ENCODE measurements at regions not wholly inside any gene's neighbourhood (a gene's known extent, or its start where the extent isn't known, plus 50 kb on each side); places are given as distances from the start of the nearest gene placed in this dataset.
"Not testable (repeated sequence)": the region's sequence is repeated elsewhere in the genome, so short reads cannot be mapped to it uniquely, and the experiment has no call there.

DNA sequence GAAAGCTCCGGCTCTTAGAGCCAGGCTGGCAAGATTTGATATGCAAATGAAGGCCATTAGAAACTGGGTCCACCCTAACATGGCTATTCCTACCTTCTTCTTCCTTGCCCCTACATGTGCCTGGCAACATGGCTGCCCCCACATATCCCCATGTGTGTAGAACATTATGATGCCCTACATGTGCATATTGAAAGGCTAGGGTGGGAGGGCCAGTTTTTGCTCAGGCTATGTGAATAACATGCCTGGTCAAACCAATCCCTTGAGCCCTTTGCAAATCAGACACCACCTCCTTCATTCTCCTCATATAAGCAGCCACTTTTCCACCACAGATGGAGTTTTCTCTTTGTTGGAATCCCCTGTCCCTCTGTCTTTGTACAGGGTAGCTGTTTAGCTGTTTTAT lies 303.4 kb downstream of the RPIA start:
- not testable (repeated sequence) for H3K4me3 ChIP-seq (ENCODE audit: control insufficient read depth, low read depth, low read length); DNase-seq (ENCODE audit: low read depth)

DNA sequence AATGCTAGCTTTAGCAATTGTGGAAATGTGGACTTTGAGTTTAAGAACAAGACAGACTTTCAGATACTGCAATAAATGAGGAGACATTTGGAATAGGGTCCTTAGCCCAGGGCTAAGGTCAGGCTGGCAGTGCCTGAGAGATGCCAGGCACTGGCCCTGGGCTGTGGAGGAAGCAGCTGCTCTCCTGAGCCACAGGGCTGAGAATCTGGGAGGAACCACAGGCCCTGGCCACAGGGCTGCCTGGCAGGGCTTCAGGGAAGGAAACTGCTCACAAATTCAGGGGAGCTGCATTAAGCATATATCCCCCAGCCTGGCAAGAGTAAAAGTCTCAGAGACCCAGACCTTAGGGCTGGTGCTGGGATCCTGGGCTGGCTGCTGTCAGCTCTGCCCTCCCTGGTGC lies 305.1 kb downstream of the RPIA start:
- not testable (repeated sequence) for DNase-seq (ENCODE audit: low read depth); H3K4me3 ChIP-seq (ENCODE audit: control insufficient read depth, low read depth, low read length)

DNA sequence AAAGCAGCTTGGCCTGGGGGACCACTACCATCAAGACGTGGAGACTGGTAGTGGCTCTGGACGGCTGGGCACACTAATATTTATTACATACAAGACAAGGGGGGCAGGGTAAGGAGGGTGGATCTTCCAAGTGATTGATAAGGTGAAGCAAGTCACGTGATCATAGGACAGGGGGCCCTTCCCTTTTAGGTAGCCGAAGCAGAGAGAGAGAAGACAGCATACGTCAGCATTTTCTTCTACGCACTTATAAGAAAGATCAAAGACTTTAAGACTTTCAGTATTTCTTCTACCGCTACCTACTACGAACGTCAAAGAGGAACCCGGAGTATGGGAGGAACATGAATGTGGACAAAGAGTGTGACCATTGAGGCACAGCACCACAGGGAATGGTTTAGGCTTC lies 307.9 kb downstream of the RPIA start:
- no peak for DNase-seq (ENCODE audit: low read depth)
- no peak overlapping the region for H3K4me3 ChIP-seq (ENCODE audit: control insufficient read depth, low read depth, low read length)
- TF ChIP-seq, protein P1, sequence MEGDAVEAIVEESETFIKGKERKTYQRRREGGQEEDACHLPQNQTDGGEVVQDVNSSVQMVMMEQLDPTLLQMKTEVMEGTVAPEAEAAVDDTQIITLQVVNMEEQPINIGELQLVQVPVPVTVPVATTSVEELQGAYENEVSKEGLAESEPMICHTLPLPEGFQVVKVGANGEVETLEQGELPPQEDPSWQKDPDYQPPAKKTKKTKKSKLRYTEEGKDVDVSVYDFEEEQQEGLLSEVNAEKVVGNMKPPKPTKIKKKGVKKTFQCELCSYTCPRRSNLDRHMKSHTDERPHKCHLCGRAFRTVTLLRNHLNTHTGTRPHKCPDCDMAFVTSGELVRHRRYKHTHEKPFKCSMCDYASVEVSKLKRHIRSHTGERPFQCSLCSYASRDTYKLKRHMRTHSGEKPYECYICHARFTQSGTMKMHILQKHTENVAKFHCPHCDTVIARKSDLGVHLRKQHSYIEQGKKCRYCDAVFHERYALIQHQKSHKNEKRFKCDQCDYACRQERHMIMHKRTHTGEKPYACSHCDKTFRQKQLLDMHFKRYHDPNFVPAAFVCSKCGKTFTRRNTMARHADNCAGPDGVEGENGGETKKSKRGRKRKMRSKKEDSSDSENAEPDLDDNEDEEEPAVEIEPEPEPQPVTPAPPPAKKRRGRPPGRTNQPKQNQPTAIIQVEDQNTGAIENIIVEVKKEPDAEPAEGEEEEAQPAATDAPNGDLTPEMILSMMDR (conservative IDR thresholded peaks at IDR 0.05; ENCODE audit: control insufficient read depth, insufficient read depth, low read depth, low read length): no peak

DNA sequence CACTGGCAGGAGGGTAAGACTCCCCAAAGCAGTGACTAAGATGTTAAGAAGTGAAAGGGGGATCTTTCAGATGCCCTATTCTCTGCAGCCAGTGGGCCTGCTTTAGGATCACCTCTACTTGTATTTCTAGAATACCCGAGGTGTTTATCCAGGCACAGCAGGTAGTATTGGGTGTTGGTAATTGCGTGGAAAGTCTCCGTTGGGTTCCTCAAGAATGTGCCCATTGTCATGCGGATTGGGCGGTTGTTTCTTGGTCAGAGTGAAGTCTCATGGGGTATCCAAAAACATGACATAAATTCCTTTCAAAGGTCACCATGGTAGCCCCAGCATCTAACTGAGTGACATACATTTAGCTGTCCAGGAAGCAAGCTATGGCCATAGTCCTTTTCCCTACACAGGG lies 308.8 kb downstream of the RPIA start:
- no peak overlapping the region for H3K4me3 ChIP-seq (ENCODE audit: control insufficient read depth, low read depth, low read length)
- TF ChIP-seq, protein P1 (conservative IDR thresholded peaks at IDR 0.05; ENCODE audit: control insufficient read depth, insufficient read depth, low read depth, low read length): no peak
- DNase-seq (ENCODE audit: low read depth): no peak

DNA sequence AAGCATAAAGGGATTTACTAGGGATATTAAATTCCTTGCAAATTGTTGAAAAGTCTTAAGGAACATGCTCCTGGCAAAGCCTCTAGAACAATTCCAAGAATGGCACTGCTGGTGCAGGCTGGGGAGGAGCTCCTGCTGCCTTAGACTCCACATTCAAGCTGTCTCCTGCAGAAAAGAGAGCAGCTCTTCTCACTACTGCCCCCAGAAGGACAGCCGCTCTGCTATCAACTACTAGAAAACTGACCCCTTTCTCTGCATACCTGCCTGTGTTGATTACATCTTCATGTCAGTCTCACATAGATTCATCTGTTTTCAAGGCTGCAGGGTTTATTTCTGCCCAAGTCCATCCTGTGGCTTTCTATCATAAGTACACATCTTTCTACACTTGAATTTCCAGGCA lies 312.8 kb downstream of the RPIA start:
- not testable (repeated sequence) for DNase-seq (ENCODE audit: low read depth); H3K4me3 ChIP-seq (ENCODE audit: control insufficient read depth, low read depth, low read length)

DNA sequence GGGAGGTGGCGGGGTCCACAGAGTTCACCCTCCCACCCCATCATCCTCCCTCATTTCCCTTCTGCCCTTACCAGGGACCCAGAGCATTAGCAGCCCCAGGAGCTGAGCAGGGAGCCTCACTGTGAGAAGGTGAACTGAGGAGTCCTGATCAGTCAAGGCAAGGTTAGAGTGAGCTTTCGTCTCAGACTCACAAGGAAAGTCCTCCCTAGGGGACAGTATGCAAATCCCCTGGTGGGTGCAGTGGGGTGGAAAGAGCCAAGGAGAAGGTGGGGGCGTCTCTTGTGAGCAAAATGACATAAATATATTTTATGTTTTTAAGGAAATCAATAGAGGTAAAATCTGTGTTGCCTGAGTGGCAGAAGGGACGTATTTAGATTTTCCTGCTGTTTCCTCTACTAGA lies 329.1 kb downstream of the RPIA start:
- H3K4me3 ChIP-seq (ENCODE audit: control insufficient read depth, low read depth, low read length); DNase-seq (ENCODE audit: low read depth): not testable (repeated sequence)

DNA sequence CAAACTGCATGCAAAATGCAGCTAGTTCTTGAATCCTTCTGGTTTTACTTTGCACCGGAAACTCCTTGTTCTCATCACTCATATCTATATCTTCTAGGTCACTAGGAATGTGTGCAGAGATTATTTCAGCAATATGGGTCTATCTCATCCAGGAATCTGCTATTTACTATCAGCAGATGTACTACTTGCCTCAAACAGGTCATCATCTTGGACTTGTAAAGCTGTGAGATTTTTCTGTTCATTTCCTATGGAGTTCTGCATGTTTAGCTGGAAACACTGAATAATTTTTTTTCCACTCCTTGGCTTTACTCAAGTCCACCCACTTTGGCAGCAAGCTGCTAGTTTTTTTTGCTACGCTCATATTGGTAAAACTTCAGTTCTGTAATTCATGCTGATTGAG lies 334.8 kb downstream of the RPIA start:
- H3K4me3 ChIP-seq (ENCODE audit: control insufficient read depth, low read depth, low read length); DNase-seq (ENCODE audit: low read depth): not testable (repeated sequence)

DNA sequence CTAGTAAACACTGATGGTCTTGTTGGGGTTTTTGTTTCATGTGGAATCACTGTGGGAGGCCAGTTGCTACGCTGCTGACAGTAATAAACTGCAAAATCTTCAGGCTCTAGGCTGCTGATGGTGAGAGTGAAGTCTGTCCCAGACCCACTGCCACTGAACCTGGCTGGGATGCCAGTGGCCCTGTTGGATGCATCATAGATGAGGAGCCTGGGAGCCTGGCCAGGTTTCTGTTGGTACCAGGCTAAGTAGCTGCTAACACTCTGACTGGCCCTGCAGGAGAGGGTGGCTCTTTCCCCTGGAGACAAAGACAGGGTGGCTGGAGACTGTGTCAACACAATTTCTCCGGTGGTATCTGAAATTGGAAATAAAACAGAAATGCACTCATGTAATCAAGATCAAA lies 335.6 kb downstream of the RPIA start:
- not testable (repeated sequence) for H3K4me3 ChIP-seq (ENCODE audit: control insufficient read depth, low read depth, low read length); DNase-seq (ENCODE audit: low read depth)

DNA sequence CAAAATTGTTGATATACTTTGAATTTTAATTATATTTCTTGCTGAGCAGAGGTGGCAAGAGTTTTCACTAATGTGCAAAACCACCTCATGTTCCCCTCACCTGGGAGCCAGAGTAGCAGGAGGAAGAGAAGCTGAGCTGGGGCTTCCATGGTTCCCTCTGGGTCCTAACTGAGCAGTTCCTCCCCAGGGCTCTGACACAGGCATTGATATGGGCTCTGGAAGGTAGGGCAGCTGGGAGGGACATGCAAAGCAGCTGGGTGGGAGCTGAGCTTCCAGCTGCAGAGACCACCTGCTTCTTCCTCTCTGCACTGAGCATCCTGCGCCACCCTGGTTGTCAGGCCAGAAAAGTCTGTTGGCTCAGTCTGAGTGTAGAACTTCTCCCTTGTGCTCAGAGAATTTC lies 336.1 kb downstream of the RPIA start:
- H3K4me3 ChIP-seq (ENCODE audit: control insufficient read depth, low read depth, low read length); DNase-seq (ENCODE audit: low read depth): not testable (repeated sequence)

DNA sequence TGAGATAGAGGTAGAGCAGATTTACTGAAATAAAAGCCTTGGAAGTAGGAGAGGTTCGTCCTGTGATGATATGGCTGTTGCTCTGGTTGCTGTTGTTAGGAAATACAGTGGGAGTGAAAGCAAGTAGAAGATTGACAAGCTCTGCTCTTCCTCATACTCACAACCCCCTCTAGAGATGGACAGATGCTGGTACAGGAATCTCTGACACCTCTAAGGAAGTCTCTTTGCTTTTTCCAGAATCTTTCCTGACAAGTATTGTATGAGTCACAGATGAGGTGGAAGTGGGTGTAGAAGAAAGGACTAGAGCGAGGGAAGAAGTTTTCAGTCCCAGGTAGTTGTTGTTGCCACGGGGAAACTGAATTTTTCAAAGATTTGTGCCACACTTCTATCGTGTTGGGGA lies 337.8 kb downstream of the RPIA start:
- H3K4me3 ChIP-seq (ENCODE audit: control insufficient read depth, low read depth, low read length); DNase-seq (ENCODE audit: low read depth): not testable (repeated sequence)

DNA sequence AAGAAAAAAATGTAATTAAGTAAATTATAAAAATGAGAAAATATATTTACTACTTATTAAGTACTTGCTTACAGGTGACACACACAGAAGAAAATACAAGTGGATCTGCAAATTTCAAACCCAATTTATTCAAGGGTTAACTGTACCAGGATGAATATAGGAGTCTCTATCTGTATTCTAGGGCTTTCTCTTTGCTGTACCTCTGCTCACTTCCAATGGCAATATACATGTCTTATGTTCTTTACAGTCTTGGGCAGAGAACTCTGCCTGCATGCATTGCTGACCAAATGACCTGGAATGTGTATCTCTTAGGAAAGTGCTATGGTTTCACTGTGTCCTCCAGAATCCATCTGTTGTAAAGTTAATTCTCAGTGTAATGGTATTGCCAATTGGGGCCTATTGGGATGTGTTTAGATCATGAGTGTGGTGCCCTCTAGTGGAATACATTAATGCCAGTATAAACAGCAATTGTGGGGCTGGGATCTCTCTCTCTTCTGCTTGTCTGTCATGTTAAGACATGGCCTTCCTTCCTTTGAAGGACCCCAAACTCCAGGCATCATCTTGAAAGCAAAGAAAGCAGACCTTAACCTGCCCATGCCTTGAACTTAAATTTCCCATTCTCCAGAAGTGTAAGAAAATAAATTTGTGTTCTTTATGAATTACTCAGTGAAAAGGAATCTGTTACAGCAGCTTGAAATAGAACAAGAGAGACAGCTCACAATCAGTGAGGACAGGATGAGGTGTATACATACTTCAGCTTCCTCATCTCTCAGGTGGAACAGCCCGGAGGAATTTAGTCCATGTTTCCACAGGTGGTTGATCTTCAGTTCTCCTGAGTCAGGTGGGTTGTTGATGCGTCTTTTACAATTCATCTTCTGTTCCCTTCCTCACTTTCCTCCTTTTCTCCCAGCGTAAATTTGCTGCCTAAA lies 356.9 kb downstream of the RPIA start:
- DNase-seq (ENCODE audit: low read depth): peak; percentile 41
- TF ChIP-seq, protein P1 (conservative IDR thresholded peaks at IDR 0.05; ENCODE audit: control insufficient read depth, insufficient read depth, low read depth, low read length): peak; percentile 53
- not testable (repeated sequence) for H3K4me3 ChIP-seq (ENCODE audit: control insufficient read depth, low read depth, low read length)

DNA sequence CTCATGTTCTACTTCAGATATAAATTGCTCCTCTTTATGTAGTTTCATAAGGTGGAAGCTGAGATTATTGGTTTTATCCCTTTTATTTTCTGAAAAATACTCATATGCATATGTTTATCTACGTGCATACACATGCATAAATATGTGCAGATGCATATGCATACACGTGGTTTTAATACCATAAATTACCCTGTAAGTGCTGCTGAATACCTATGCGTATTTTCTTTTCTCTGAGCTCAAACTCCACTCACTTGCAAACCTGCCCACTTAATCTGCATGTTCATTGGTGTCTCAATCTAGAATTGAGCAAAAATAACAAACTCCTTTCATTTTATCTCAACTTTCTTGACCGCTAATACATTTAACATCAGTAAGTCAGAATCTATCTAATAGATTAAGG lies 367.1 kb downstream of the RPIA start:
- not testable (repeated sequence) for H3K4me3 ChIP-seq (ENCODE audit: control insufficient read depth, low read depth, low read length); DNase-seq (ENCODE audit: low read depth)

DNA sequence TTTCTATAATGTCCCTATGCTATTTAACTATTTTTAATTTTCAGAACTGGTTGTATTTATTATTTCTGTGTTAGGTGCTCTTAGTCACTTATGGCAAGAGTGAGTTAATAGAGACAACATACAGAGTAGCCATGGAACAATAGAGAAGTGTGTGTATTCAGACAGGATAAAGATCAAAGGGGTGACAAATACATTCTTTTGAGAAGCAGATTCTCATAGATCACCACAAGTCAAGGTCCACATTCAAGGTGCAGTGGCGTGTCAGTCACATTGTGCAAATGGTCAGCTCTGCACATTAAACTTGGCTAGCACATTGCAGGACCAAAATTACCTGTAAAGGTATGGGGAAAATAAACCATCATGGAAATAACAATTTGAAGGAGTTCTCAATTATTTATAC lies 369.7 kb downstream of the RPIA start:
- H3K4me3 ChIP-seq (ENCODE audit: control insufficient read depth, low read depth, low read length); DNase-seq (ENCODE audit: low read depth): not testable (repeated sequence)

DNA sequence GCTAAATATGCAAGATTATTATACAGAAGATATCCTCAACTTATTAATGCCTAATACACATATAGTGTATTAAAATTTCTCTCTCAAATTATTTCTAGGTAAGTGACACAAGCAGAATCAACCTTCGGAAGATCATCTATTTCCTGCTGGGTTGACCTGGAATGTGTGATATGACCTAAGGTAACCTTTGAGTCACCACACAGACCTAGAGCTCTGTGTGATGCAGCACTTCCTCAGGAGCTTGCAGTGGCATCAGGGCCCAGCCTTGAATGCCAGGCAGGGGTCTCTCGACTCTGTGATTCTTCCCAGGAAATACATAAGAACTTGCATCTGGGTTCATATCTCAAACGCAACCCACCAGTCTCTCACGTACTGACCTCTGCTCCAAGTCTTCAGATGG lies 385.3 kb downstream of the RPIA start:
- H3K4me3 ChIP-seq (ENCODE audit: control insufficient read depth, low read depth, low read length); DNase-seq (ENCODE audit: low read depth): not testable (repeated sequence)

DNA sequence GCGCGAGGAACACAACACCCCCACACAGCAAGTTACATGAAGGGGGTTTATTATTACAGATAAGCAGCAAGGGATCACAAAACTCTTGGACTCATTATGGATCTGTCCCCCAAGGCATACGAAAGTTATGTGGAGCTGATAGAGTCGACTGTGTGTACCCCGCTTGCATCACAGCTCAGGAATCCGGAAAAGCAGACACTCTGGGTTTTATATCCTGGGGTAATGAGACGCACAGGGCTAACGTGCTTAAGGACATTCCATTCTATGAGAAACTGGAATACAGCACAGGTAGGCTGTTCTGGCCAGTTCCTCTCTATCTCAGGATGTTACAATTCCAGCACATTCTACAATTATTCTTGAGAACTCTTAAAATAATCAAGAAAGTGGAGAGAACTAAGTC lies 401.4 kb downstream of the RPIA start:
- H3K4me3 ChIP-seq (ENCODE audit: control insufficient read depth, low read depth, low read length); DNase-seq (ENCODE audit: low read depth): not testable (repeated sequence)

DNA sequence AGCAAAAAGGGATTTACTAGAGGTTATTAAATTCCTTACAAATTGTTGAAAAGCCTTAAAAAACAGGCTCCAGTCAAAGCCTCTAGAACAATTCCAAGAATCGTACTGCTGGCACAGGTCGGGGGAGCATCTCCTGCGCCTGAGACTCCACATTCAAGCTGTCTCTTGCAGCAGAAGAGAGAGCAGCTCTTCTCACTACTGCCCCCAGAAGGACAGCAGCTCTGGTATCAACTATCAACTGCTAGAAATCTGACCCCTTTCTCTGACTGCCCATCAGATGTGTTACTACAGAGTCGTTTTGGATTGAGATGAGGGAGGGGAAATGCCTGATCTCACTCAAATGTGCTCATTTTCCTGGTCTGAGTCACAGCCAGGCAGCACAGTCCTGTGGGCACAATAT lies 403.6 kb downstream of the RPIA start:
- not testable (repeated sequence) for DNase-seq (ENCODE audit: low read depth); H3K4me3 ChIP-seq (ENCODE audit: control insufficient read depth, low read depth, low read length)
